HFFc6 (cell line): ENCODE measurements at regions not wholly inside any gene's neighbourhood (a gene's known extent, or its start where the extent isn't known, plus 50 kb on each side); places are given as distances from the start of the nearest gene placed in this dataset.

Source experiments
- DNase-seq: peaks from one replicate; pipeline ENCODE4 v3.0.0-alpha.2; 2018
- H3K27ac Mint-ChIP-seq: 2 replicates; pipeline ENCODE4 v1.8.0; 2020; ENCODE audit warnings: mild to moderate bottlenecking, mixed read lengths
- H3K27me3 Mint-ChIP-seq: 2 replicates; pipeline ENCODE4 v1.8.0; 2021; ENCODE audit warnings: mild to moderate bottlenecking, moderate library complexity, mixed read lengths; ENCODE audit not compliant: insufficient read depth
- H3K36me3 Mint-ChIP-seq: 2 replicates; pipeline ENCODE4 v1.8.0; 2021; ENCODE audit warnings: low read depth, mixed read lengths
- H3K4me1 Mint-ChIP-seq: 2 replicates; pipeline ENCODE4 v1.8.0; 2020; ENCODE audit warnings: low read depth, mixed read lengths
- H3K4me3 Mint-ChIP-seq: 2 replicates; pipeline ENCODE4 v1.8.0; 2020; ENCODE audit warnings: mild to moderate bottlenecking, moderate library complexity, mixed read lengths
- H3K9me3 Mint-ChIP-seq: 2 replicates; pipeline ENCODE4 v1.8.0; 2020; ENCODE audit warnings: mild to moderate bottlenecking, mixed read lengths
- TF ChIP-seq, protein P1 (sequence below): fragments of 200-600 bp; sonication (generic); IDR thresholded peaks from 2 replicates; pipeline ENCODE4 v1.5.0; 2021; ENCODE audit warnings: antibody characterized with exemption, mild to moderate bottlenecking

DNA sequence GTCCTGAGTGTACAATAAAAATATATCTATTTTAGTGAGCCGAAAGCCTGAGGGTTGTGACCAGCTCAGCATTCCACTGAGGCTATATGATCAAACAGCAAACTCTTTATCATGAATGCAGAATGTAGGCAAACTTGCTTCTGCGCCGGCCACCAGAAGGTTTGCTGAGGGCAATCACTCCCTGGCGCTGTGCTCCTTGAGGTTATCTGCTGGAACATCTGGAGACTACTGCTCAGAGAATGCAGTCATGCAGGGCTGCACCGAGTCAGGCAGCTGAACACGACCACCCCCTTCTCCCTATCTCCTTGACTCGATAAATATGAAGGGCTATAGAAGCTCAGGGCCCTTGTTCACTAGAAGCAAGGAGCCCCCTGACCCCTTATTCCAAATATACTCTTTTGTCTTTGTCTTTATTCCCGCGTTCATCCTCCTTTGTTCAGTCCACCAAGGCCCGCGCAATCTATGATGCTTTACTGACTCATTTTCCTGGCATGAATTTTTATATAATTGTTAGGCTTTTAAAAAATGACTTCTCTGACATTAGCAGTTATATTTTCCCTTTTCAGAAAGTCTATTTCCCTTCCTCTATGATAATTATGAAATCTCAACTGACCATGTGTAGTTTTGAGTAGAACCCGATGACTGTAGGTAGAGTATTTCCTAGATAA lies 1089.3 kb downstream of the SLC16A7 start:
- TF ChIP-seq, protein P1, sequence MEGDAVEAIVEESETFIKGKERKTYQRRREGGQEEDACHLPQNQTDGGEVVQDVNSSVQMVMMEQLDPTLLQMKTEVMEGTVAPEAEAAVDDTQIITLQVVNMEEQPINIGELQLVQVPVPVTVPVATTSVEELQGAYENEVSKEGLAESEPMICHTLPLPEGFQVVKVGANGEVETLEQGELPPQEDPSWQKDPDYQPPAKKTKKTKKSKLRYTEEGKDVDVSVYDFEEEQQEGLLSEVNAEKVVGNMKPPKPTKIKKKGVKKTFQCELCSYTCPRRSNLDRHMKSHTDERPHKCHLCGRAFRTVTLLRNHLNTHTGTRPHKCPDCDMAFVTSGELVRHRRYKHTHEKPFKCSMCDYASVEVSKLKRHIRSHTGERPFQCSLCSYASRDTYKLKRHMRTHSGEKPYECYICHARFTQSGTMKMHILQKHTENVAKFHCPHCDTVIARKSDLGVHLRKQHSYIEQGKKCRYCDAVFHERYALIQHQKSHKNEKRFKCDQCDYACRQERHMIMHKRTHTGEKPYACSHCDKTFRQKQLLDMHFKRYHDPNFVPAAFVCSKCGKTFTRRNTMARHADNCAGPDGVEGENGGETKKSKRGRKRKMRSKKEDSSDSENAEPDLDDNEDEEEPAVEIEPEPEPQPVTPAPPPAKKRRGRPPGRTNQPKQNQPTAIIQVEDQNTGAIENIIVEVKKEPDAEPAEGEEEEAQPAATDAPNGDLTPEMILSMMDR = peak; percentile 69
- no peaks in the 10 kb centered on the region for H3K4me1 Mint-ChIP-seq
- peaks cover 24% of the 10 kb centered on the region for H3K9me3 Mint-ChIP-seq
- H3K36me3 Mint-ChIP-seq = no peaks in the 10 kb centered on the region
- H3K27ac Mint-ChIP-seq = no peak overlapping the region
- no peak for DNase-seq
- peaks cover under 1% of the 10 kb centered on the region; the same call in 1 of the 2 replicates for H3K27me3 Mint-ChIP-seq
- H3K4me3 Mint-ChIP-seq = no peak overlapping the region

DNA sequence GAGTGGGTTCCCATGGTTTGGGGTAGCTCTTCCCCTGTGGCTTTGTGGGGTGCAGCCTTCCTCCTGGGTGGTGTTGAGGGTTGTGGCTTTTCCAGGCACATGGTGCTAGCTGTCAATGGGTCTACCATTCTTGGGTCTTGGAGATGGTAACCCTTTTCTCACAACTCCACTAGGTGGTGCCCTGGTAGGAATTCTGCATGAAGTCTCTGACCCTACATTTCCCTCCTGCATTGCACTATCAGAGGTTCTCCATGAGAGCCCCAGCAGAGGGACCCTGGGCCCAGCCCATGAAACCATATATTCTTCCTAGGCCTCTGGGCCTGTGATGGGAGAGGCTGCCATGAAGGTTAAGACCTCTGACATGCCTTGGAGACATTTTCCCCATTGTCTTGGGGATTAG lies 1093.3 kb downstream of the SLC16A7 start:
- peaks cover 2% of the 10 kb centered on the region; the same call in 1 of the 2 replicates for H3K27me3 Mint-ChIP-seq
- no peak for DNase-seq
- H3K27ac Mint-ChIP-seq = no peak overlapping the region
- H3K4me1 Mint-ChIP-seq = no peaks in the 10 kb centered on the region
- TF ChIP-seq, protein P1 = no peak
- H3K4me3 Mint-ChIP-seq = no peak overlapping the region
- no peaks in the 10 kb centered on the region for H3K36me3 Mint-ChIP-seq
- H3K9me3 Mint-ChIP-seq = peaks cover 15% of the 10 kb centered on the region

DNA sequence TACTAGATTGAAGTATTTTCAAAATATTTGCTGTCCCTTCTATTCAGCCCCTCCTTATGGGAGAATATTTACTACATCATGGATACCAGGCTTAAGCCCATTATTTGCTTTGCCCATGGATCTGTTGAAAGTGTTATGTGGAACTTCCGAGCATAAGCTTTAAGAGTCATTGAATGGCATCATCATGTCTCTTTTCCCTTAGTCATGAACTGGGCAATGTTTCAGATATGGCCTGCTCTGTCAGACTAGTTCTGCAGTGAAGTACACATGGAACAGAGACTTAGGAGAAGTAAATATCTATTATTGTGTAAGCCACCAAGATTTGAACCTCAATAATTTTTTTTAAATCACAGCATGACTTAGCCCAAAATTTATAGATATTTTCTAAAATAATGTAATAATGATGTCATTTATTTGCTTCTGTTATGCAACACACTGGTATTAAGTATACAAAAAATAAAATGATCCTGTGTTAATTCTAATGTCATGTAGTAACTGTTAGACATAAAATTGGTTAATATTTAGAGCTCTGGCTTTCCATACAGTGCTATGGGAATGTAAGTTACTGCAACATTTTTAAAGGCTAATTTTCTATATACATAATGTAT lies 1097.3 kb downstream of the SLC16A7 start:
- no peaks in the 10 kb centered on the region for H3K36me3 Mint-ChIP-seq
- no peak overlapping the region for H3K27ac Mint-ChIP-seq
- no peak overlapping the region for H3K4me3 Mint-ChIP-seq
- H3K9me3 Mint-ChIP-seq = peaks cover 14% of the 10 kb centered on the region
- H3K4me1 Mint-ChIP-seq = no peaks in the 10 kb centered on the region
- TF ChIP-seq, protein P1 = no peak
- no peak for DNase-seq
- H3K27me3 Mint-ChIP-seq = peaks cover 2% of the 10 kb centered on the region; the same call in 1 of the 2 replicates

DNA sequence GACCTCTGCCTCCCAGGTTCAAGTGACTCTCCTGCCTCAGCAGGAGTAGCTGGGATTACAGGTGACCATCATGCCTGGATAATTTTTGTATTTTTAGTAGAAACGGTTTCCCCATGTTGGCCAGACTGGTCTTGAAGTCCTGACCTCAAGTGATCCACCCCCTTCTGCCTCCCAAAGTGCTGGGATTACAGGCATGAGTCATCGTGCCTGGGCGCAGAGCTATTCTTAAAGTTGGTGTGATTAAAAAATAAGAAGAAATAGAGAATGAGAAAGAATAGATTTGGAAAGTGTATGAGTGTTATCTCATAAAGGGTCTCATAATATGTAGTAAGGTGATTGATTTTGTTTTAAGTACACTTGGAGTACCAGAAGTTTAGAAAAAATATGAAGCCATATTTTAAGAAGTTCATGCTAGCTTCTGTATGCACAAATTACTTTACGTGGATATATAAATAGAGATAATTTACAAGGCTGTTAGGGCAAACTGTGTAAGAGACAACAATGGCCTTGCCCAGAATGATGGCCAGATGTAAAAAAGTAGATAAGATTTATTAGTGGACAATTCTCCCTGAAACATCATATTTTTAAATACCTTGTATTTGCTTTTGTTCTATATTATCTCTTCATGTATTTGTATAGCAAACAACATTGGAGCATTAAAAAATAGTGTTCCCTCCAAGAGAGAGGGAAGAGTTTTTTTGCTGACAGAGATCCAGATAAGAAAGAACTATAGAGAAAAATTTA lies 1108.5 kb downstream of the SLC16A7 start:
- Mint-ChIP-seq H3K9me3 (peaks cover 16% of the 10 kb centered on the region), H3K27ac (no peak overlapping the region), H3K4me3 (no peak overlapping the region), H3K4me1 (no peaks in the 10 kb centered on the region), H3K36me3 (no peaks in the 10 kb centered on the region), H3K27me3 (no peaks in the 10 kb centered on the region; the same call in 1 of the 2 replicates)
- DNase-seq = no peak
- TF ChIP-seq, protein P1 = no peak

DNA sequence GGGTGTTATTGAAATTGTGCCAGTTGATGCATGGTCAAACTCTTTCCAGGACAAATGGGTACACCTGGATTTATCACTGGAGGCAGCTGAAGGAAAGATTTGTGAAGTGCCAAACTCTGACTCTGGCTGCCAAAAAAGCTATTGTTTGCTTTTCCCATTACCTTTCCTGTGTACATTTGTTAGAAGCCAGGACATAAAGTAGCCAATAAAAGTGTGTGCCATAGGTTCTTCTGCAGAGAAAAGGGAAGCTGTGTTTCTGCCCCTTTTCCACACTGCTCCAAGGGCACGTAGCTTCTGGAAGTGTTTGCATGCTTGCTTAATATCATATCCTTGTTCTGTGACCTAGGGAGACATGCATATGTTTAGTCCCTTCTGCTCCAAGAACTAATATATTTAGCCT lies 1114.4 kb downstream of the SLC16A7 start:
- Mint-ChIP-seq H3K4me3 (no peak overlapping the region), H3K9me3 (peaks cover 30% of the 10 kb centered on the region), H3K27me3 (no peaks in the 10 kb centered on the region; the same call in 1 of the 2 replicates), H3K27ac (no peak overlapping the region), H3K4me1 (no peaks in the 10 kb centered on the region), H3K36me3 (no peaks in the 10 kb centered on the region)
- TF ChIP-seq, protein P1 = no peak
- no peak for DNase-seq
